GM21723 (cell line): ENCODE measurements at regions not wholly inside any gene's neighbourhood (a gene's known extent, or its start where the extent isn't known, plus 50 kb on each side); places are given as distances from the start of the nearest gene placed in this dataset.
"Not testable (repeated sequence)": the region's sequence is repeated elsewhere in the genome, so short reads cannot be mapped to it uniquely, and the experiment has no call there.

ENCODE experiments used
- ATAC-seq: cut with Tn5 transposase; IDR thresholded peaks from one replicate; pipeline ENCODE4 v1.9.1; 2021; ENCODE audit warnings: mild to moderate bottlenecking, moderate library complexity; ENCODE audit not compliant: unreplicated experiment

GRCh38 chr16:65315081-65315780 lies 193.4 kb upstream of the CDH11 start:
- ATAC-seq: no peak

DNA sequence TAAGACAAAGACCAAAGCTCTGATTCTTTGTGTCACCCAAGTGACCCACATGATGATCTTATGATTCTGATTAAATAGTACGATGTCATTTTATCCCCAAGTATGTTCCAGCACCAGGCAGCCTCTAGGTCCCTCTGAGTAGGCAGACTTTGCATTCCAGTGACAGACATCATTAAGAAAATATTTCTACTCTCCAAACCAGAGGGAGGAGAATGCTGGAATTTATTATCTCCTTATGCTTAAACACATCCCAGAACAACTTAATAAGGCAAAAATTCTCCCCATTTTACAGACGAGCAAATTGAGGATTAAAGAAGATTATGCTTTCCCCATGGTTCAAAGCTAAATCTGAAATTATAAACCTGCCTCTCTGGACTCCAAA lies 192.8 kb upstream of the CDH11 start:
- ATAC-seq: no peak

GRCh38 chr16:65313936-65314626 lies 192.2 kb upstream of the CDH11 start:
- no peak for ATAC-seq

DNA sequence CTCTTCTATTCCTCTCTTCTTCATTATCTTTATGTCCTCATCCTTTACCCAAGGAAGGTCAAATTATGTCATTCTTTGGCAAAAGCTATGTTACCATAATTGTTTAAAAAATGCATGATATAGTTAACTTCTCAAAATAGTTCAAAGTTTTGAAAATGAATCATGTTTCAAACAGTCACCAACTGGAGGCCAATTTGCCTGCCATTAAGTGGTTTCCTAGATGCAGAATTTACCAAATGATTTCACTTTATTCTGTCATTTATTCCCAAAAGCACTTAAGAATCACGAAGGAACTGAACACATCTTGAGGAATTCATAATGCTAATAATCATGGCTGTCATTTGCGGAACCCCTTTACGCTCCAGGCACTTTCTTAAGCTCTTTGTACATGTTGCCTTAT lies 190.9 kb upstream of the CDH11 start:
- no peak for ATAC-seq

- ATAC-seq: no peak
Observed at GRCh38 chr16:65312071-65312470, 190.2 kb upstream of the CDH11 start.

- not testable (repeated sequence) for ATAC-seq
Observed at GRCh38 chr16:65310491-65310890, 188.6 kb upstream of the CDH11 start.

DNA sequence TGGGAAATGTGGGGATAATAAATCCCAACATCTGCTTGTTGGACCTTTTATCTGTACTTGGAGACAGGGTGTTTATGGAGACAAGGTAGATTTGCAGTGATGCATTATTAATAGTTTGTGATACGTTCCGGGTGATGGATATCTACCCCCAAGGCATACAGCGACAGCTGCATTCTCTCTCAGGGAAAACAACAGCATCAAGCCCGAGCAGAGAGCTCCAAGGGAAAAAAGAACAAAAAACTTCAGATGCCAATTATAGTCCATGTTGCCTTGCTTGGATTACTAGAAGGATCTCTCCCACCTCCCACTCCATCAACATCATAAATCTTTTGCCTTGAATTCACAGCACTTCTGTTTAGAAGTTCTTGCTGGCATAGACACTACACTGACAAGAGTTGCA lies 187.5 kb upstream of the CDH11 start:
- no peak for ATAC-seq

GRCh38 chr16:65308506-65308905 lies 186.6 kb upstream of the CDH11 start:
- ATAC-seq: no peak

DNA sequence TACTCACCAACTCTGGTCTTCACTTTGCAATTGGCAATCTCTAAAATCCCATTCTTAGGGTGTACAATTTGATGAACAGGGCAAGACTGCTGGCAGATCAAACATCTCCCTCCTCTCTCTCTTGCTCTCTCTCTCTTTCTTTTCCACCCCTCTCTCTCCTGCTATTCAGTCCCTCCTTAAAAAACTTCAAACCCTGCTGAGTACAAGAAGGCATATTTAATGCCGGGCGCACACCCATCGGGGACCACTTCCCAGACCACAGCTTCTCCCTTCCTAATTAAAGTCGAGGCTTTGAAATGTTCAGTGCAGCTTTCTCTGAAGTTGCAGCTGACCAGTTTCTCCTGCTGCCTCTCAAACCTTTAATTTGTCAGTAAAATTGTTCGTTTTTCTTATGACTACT lies 185.4 kb upstream of the CDH11 start:
- ATAC-seq: no peak

DNA sequence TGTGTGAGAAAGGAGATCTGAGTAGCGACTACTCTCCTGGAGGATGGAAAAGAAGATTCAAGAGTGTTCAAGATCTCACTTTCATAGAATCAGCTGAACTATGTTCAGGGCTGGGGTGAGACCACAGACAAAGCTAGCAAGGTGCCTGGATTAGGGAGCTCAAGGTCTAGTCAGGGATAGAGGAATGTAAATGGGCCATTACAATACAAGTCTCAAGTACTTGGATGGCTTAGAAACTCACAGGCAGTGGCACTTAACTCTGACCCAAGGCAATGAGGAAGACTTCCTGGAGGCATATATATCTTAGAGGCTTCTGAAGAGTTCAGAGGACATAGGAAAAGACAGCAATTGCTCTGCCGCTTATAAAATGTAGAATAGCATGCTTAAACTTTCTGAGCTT lies 184.9 kb upstream of the CDH11 start:
- no peak for ATAC-seq

GRCh38 chr16:65306300-65306699 lies 184.4 kb upstream of the CDH11 start:
- no peak for ATAC-seq

DNA sequence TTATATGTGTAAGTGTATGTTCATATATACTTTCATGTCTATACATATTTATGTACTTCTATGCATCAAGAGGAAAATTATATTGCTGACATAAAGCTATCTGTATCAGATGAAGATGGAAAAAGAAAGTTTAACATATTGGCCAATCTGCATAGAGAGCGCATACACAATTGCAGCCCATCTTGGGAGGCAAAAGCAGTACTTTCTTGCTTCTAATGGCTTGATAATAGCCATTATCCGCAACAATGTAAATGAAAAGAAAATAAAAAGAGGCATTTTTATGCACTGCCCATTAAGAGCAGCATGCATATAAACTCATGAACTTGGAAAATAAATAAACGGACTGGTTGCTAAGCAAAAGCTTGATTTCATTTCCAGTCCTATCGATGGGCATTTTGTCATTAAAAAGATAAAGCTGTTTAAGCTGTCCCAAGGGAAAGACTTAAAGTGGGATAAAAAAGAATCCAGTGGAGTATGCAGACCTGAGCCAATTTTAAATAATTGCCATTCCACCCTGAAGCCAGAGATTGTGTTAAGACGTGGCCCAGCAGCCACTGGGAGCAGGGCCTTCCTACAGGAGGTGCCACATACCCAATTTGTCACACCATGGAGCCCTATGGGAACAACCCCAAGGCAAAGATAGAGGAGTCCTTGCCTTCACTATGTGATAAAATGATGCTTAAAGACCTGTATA lies 183.6 kb upstream of the CDH11 start:
- no peak for ATAC-seq

GRCh38 chr16:65301029-65301428 lies 179.2 kb upstream of the CDH11 start:
- no peak for ATAC-seq

GRCh38 chr16:65297453-65297852 lies 175.6 kb upstream of the CDH11 start:
- no peak for ATAC-seq

DNA sequence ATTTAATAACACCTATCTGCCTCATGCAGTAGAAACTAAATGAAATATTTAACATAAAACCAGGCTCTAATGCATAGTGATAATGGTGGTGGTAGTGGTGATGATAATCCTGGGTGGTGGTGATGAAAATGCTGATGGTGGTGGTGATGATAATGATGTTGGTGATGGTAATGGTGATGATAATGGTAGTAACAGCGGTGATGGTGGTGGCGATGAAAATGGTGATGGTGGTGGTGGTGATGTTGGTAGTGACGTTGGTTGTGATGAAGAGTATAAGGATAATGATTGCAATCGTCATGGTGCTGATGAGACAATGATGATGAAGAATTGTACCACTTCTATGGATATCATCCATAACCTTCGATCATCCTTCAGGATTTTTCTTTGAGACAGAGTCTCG lies 173.7 kb upstream of the CDH11 start:
- ATAC-seq: no peak

GRCh38 chr16:65294708-65295107 lies 172.8 kb upstream of the CDH11 start:
- ATAC-seq: no peak

GRCh38 chr16:65294165-65294564 lies 172.3 kb upstream of the CDH11 start:
- ATAC-seq: no peak

- ATAC-seq: no peak
Observed at GRCh38 chr16:65289022-65289421, 167.2 kb upstream of the CDH11 start.

DNA sequence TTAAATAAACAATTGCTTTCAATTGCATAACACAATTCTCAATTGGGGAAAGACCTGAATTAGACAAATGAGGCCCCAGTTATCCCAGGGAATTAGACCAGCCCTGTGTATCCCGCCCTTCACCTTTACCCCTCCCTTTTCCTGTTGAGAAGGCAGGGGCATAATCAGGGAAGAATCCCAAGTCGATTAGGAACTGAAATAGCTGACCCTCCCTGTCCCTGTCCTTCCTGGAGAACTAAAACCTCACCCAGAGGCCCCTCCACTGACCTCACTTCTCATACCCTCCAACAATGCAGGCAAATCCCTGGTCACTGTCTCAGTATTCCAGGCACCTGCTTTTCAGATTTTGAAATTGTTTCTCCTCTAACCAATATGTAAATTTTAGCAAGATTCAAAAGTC lies 165.4 kb upstream of the CDH11 start:
- no peak for ATAC-seq

- no peak for ATAC-seq
Observed at GRCh38 chr16:65285128-65286048, 163.5 kb upstream of the CDH11 start.

- ATAC-seq: no peak
Observed at GRCh38 chr16:65284626-65285025, 162.8 kb upstream of the CDH11 start.
